Activated effector memory CD4-positive, alpha-beta T cell treated with anti-CD3 and anti-CD28 coated beads, Interleukin-2, amount 50 U/mL, for 16 hours (primary cell): ENCODE measurements at regions not wholly inside any gene's neighbourhood (a gene's known extent, or its start where the extent isn't known, plus 50 kb on each side); places are given as distances from the start of the nearest gene placed in this dataset.
"Not testable (repeated sequence)": the region's sequence is repeated elsewhere in the genome, so short reads cannot be mapped to it uniquely, and the experiment has no call there.

Experiments
- DNase-seq: peaks from one replicate; pipeline ENCODE4 v3.0.0-alpha.2; 2020

GRCh38 chr13:95391785-95392184, 90.5 kb upstream of the ABCC4 start:
- no peak for DNase-seq

- no peak for DNase-seq
Observed at GRCh38 chr13:95392597-95392996, 91.3 kb upstream of the ABCC4 start.

- DNase-seq: no peak
Observed at GRCh38 chr13:95403349-95404140, 102.3 kb upstream of the ABCC4 start.

- DNase-seq: peak; percentile 91
Observed at GRCh38 chr13:95404141-95404882, 103.1 kb upstream of the ABCC4 start.

- DNase-seq: no peak
Observed at GRCh38 chr13:95406176-95406575, 104.9 kb upstream of the ABCC4 start.

GRCh38 chr13:95411428-95412040, 110.3 kb upstream of the ABCC4 start:
- no peak for DNase-seq

- DNase-seq: no peak
Observed at GRCh38 chr13:95418946-95419345, 117.7 kb upstream of the ABCC4 start.

GRCh38 chr13:95420501-95420900, 119.2 kb upstream of the ABCC4 start:
- no peak for DNase-seq

GRCh38 chr13:95426631-95427030, 125.4 kb upstream of the ABCC4 start:
- DNase-seq: no peak

- not testable (repeated sequence) for DNase-seq
Observed at GRCh38 chr13:95430525-95430924, 122.0 kb upstream of the CLDN10 start.

GRCh38 chr13:95432141-95432540, 120.4 kb upstream of the CLDN10 start:
- no peak for DNase-seq

- no peak for DNase-seq
Observed at GRCh38 chr13:95433537-95433936, 119.0 kb upstream of the CLDN10 start.

- DNase-seq: no peak
Observed at GRCh38 chr13:95434111-95434510, 118.4 kb upstream of the CLDN10 start.

- no peak for DNase-seq
Observed at GRCh38 chr13:95437561-95437960, 115.0 kb upstream of the CLDN10 start.

GRCh38 chr13:95438297-95438696, 114.2 kb upstream of the CLDN10 start:
- DNase-seq: no peak

GRCh38 chr13:95440441-95441088, 112.0 kb upstream of the CLDN10 start:
- DNase-seq: no peak

GRCh38 chr13:95441326-95441725, 111.2 kb upstream of the CLDN10 start:
- DNase-seq: no peak

GRCh38 chr13:95444006-95444730, 108.4 kb upstream of the CLDN10 start:
- DNase-seq: no peak

- no peak for DNase-seq
Observed at GRCh38 chr13:95445131-95445530, 107.4 kb upstream of the CLDN10 start.

- DNase-seq: no peak
Observed at GRCh38 chr13:95447814-95448213, 104.7 kb upstream of the CLDN10 start.

- no peak for DNase-seq
Observed at GRCh38 chr13:95451656-95452055, 100.9 kb upstream of the CLDN10 start.

- DNase-seq: no peak
Observed at GRCh38 chr13:95452375-95452774, 100.1 kb upstream of the CLDN10 start.

GRCh38 chr13:95455782-95456181, 96.7 kb upstream of the CLDN10 start:
- no peak for DNase-seq
